MM.1S (cell line): ENCODE measurements at regions not wholly inside any gene's neighbourhood (a gene's known extent, or its start where the extent isn't known, plus 50 kb on each side); places are given as distances from the start of the nearest gene placed in this dataset.
"Not testable (repeated sequence)": the region's sequence is repeated elsewhere in the genome, so short reads cannot be mapped to it uniquely, and the experiment has no call there.

Experiments used
- DNase-seq: peaks from one replicate; pipeline ENCODE4 v3.0.0-alpha.2; 2015
- H2AFZ ChIP-seq: fragments of 300-600 bp; sonication (generic); 2 replicates; pipeline ENCODE4 v1.6.0; 2016; ENCODE audit warnings: antibody characterized with exemption, low read length
- H3F3A ChIP-seq: fragments of 300-600 bp; sonication (generic); 2 replicates; pipeline ENCODE4 v1.6.1; 2016; ENCODE audit warnings: mild to moderate bottlenecking, antibody characterized with exemption, low read length, moderate library complexity, mixed read lengths; ENCODE audit not compliant: insufficient read depth
- H3K27ac ChIP-seq: fragments of 300-600 bp; sonication (generic); 2 replicates; pipeline ENCODE4 v1.5.1; 2016; ENCODE audit warnings: mild to moderate bottlenecking, low read length
- H3K27me3 ChIP-seq: fragments of 300-600 bp; sonication (generic); replicated peaks from 2 replicates; pipeline ENCODE4 v1.6.0; 2016; ENCODE audit warnings: low read length; ENCODE audit not compliant: insufficient read depth
- H3K36me3 ChIP-seq: fragments of 300-600 bp; sonication (generic); replicated peaks from 2 replicates; pipeline ENCODE4 v1.6.1; 2016; ENCODE audit warnings: mild to moderate bottlenecking, low read length, mixed read lengths; ENCODE audit not compliant: insufficient read depth
- H3K4me1 ChIP-seq: fragments of 300-600 bp; sonication (generic); 2 replicates; pipeline ENCODE4 v1.6.1; 2016; ENCODE audit warnings: low read length, mixed read lengths
- H3K4me2 ChIP-seq: fragments of 300-600 bp; sonication (generic); 2 replicates; pipeline ENCODE4 v1.6.0; 2016; ENCODE audit warnings: low read depth, low read length
- H3K4me3 ChIP-seq: fragments of 300-600 bp; sonication (generic); 2 replicates; pipeline ENCODE4 v1.5.1; 2016; ENCODE audit warnings: low read length, mixed read lengths
- H3K79me2 ChIP-seq: fragments of 300-600 bp; sonication (generic); 2 replicates; pipeline ENCODE4 v1.6.1; 2016; ENCODE audit warnings: mixed run types, low read length, mixed read lengths
- H3K9ac ChIP-seq: fragments of 300-600 bp; sonication (generic); 2 replicates; pipeline ENCODE4 v1.6.1; 2016; ENCODE audit warnings: low read length, mixed read lengths
- H3K9me2 ChIP-seq: fragments of 300-600 bp; sonication (generic); replicated peaks from 2 replicates; pipeline ENCODE4 v1.6.1; 2016; ENCODE audit warnings: mild to moderate bottlenecking, low read length, mixed read lengths; ENCODE audit not compliant: insufficient read depth
- H3K9me3 ChIP-seq: fragments of 300-600 bp; sonication (generic); replicated peaks from 2 replicates; pipeline ENCODE4 v1.6.1; 2016; ENCODE audit warnings: mild to moderate bottlenecking, low read length, mixed read lengths; ENCODE audit not compliant: insufficient read depth
- H4K20me1 ChIP-seq: fragments of 300-600 bp; sonication (generic); 2 replicates; pipeline ENCODE4 v1.6.1; 2016; ENCODE audit warnings: mild to moderate bottlenecking, low read length, moderate library complexity, mixed read lengths; ENCODE audit not compliant: insufficient read depth
- EZH2 ChIP-seq: fragments of 300-600 bp; sonication (generic); optimal IDR thresholded peaks from 2 replicates; pipeline ENCODE3; 2017; ENCODE audit warnings: low read depth, mild to moderate bottlenecking, antibody characterized with exemption, low read length, mixed read lengths
- EZH2phosphoT487 ChIP-seq: fragments of 300-600 bp; sonication (generic); IDR thresholded peaks from 2 replicates; pipeline ENCODE4 v1.6.1; 2018; ENCODE audit warnings: antibody characterized with exemption, low read length
- TF ChIP-seq, protein P1 (sequence below): fragments of 300-600 bp; sonication (generic); IDR thresholded peaks from 2 replicates; pipeline ENCODE4 v1.5.1; 2016; ENCODE audit warnings: antibody characterized with exemption, low read length, mixed read lengths

DNA sequence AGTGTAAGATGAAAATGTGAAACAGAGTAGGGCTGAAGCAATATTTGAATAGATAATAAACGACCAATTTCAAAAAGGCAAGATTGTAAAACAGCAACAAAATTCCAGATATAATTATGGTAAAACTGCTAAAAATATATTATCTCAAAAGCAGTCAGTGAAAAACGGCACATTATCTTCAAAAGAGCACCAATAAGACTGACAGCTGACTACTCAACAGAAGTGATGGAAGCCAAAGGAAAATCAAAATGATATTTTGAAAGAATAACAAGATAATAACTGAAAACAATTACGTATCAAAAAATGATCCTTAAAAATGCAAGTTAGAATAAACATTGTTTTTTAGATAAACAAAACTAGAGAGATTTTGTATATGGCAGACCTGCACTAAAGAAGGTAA is 920.6 kb upstream of the FAM98A start:
- no peak overlapping the region for H3K4me3 ChIP-seq
- H3K9me3 ChIP-seq = no peaks in the 10 kb centered on the region
- no peak overlapping the region for H3K4me2 ChIP-seq
- no peak overlapping the region for H3K27ac ChIP-seq
- no peaks in the 10 kb centered on the region for H4K20me1 ChIP-seq
- no peaks in the 10 kb centered on the region for H3F3A ChIP-seq
- no peaks in the 10 kb centered on the region for H3K79me2 ChIP-seq
- H3K9ac ChIP-seq = no peak overlapping the region
- H3K4me1 ChIP-seq = no peaks in the 10 kb centered on the region
- H3K9me2 ChIP-seq = 0 out of 2 replicates have a peak, but pooled peaks cover 2% of the 10 kb centered on the region
- no peak for DNase-seq
- no peaks in the 10 kb centered on the region for H3K36me3 ChIP-seq
- TF ChIP-seq, protein P1, sequence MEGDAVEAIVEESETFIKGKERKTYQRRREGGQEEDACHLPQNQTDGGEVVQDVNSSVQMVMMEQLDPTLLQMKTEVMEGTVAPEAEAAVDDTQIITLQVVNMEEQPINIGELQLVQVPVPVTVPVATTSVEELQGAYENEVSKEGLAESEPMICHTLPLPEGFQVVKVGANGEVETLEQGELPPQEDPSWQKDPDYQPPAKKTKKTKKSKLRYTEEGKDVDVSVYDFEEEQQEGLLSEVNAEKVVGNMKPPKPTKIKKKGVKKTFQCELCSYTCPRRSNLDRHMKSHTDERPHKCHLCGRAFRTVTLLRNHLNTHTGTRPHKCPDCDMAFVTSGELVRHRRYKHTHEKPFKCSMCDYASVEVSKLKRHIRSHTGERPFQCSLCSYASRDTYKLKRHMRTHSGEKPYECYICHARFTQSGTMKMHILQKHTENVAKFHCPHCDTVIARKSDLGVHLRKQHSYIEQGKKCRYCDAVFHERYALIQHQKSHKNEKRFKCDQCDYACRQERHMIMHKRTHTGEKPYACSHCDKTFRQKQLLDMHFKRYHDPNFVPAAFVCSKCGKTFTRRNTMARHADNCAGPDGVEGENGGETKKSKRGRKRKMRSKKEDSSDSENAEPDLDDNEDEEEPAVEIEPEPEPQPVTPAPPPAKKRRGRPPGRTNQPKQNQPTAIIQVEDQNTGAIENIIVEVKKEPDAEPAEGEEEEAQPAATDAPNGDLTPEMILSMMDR = no peak
- TF ChIP-seq EZH2phosphoT487 (no peak), EZH2 (no peak)
- H3K27me3 ChIP-seq = no peaks in the 10 kb centered on the region
- no peak overlapping the region for H2AFZ ChIP-seq

DNA sequence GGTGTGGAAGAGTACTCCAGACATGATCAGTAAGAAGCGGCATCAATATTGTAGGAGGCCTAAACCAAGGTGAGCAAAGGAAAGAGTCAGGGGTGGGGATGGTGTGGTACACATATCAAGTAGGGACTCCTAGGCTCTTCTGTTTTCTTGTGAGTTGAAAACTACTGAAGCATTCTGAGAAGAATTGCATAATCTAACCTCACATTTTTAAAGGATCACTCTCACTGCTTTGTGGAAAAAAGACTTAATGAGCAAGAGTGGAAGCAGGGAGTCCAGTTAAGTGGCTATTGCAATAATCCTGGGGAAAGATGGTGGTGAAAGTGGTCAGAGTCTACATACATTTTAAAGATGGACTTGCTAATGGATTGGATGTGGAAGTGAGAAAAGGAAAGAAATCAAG is 899.5 kb upstream of the FAM98A start:
- H3K36me3 ChIP-seq = no peaks in the 10 kb centered on the region
- TF ChIP-seq EZH2phosphoT487 (no peak), EZH2 (no peak)
- TF ChIP-seq, protein P1 = no peak
- no peaks in the 10 kb centered on the region for H3K9me2 ChIP-seq
- no peak overlapping the region for H3K9ac ChIP-seq
- no peaks in the 10 kb centered on the region for H3K9me3 ChIP-seq
- H4K20me1 ChIP-seq = no peaks in the 10 kb centered on the region
- no peak overlapping the region for H3K27ac ChIP-seq
- DNase-seq = no peak
- no peak overlapping the region for H3K4me3 ChIP-seq
- H3F3A ChIP-seq = no peaks in the 10 kb centered on the region
- no peaks in the 10 kb centered on the region for H3K4me1 ChIP-seq
- no peaks in the 10 kb centered on the region for H3K79me2 ChIP-seq
- H3K4me2 ChIP-seq = no peak overlapping the region
- H2AFZ ChIP-seq = no peak overlapping the region
- H3K27me3 ChIP-seq = no peaks in the 10 kb centered on the region

DNA sequence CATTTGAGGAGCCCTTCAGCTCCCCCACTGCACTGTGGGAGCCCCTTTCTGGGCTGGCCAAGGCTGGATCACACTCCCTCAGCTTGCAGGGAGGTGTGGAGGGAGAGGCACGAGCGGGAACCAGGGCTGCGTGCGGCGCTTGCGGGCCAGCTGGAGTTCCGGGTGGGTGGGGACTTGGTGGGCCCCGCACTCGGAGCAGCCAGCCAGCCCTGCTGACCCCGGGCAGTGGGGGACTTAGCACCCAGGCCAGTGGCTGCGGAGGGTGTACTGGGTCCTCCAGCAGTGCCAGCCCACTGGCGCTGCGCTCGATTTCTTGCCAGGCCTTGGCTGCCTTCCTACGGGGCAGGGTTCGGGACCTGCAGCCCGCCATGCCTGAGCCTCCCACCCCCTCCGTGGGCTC is 895.1 kb upstream of the FAM98A start:
- H3K4me3 ChIP-seq, DNase-seq, H3K27ac ChIP-seq, H3K79me2 ChIP-seq, H3K9ac ChIP-seq, H3K36me3 ChIP-seq, H3K9me2 ChIP-seq, H2AFZ ChIP-seq, H3K4me2 ChIP-seq, H3K27me3 ChIP-seq, H4K20me1 ChIP-seq, H3K9me3 ChIP-seq, H3F3A ChIP-seq: not testable (repeated sequence)
- H3K4me1 ChIP-seq = peaks cover 13% of the 10 kb centered on the region; the same call in 1 of the 2 replicates

DNA sequence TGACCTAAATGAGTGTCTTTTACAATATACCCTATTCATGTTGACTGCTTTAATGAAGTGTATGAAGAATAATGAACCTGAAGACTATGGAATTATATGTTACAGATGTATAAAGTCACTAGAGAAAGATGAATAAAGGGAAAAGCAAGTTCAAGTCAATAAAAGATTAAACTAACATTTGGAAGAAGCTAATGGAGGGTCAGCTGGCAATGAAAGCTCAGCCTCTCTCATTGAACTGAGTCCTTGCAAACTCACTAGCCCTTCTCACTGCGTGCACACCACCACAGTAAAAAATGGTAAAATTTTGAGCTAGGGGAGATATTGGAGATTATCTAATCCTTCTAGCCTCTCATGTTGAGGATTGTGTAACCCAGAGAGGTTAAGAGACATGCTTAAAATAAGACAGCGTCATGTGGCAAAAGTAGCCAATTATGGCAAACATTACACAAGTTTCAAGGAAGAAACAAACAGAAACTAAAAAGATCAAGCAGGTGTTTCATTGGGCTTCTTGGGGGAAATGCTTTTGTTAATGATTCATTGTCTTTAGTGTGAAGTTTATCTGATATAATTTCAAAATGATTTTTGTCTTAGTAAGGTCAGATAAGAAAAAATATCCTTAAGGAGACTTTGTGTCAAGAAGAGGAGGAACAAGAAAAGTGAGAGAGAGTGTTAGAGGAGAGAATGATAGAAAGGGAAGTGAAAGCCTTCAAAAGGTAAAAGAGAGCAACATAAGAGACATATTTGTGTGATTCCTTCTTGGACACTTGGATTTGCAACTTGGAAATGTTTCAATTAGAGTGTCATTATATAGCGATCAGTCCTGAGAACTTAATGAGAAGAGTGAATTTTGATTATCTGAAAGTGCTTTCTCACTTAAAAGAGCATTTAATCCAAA is 893.7 kb upstream of the FAM98A start:
- no peaks in the 10 kb centered on the region for H4K20me1 ChIP-seq
- no peaks in the 10 kb centered on the region for H3K79me2 ChIP-seq
- H3K4me3 ChIP-seq = no peak overlapping the region
- H3K27me3 ChIP-seq = no peaks in the 10 kb centered on the region
- peak overlapping the region; percentile 49 for H2AFZ ChIP-seq
- TF ChIP-seq EZH2phosphoT487 = no peak
- TF ChIP-seq EZH2 = no peak
- TF ChIP-seq, protein P1 = no peak
- DNase-seq = peak; percentile 57
- no peaks in the 10 kb centered on the region for H3K36me3 ChIP-seq
- H3K4me2 ChIP-seq = peak overlapping the region; percentile 18; the same call in 1 of the 2 replicates
- peaks cover 14% of the 10 kb centered on the region; the same call in 1 of the 2 replicates for H3K4me1 ChIP-seq
- H3K9me3 ChIP-seq = no peaks in the 10 kb centered on the region
- H3K9ac ChIP-seq = no peak overlapping the region
- no peaks in the 10 kb centered on the region for H3K9me2 ChIP-seq
- peak overlapping the region; percentile 21; the same call in 1 of the 2 replicates for H3K27ac ChIP-seq
- H3F3A ChIP-seq = no peaks in the 10 kb centered on the region
